Astrocyte (in vitro differentiated cells and primary cell): ENCODE measurements at regions not wholly inside any gene's neighbourhood (a gene's known extent, or its start where the extent isn't known, plus 50 kb on each side); places are given as distances from the start of the nearest gene placed in this dataset.

Source experiments
- DNase-seq: peaks from one replicate; pipeline ENCODE4 v3.0.0-alpha.2; 2010; ENCODE audit warnings: low read depth
- FAIRE-seq: peaks from 2 replicates; lab custom pipeline; 2011; peaks lifted over from hg19 to GRCh38; lab: Jason Lieb, UNC
- H2AFZ ChIP-seq: 2 replicates; pipeline ENCODE4 v1.6.0; 2012; ENCODE audit warnings: low read depth, low read length, inconsistent platforms
- H3K27ac ChIP-seq: 2 replicates; pipeline ENCODE4 v1.5.1; 2011; ENCODE audit warnings: low read depth, low read length, inconsistent platforms
- H3K27me3 ChIP-seq: 2 replicates; pipeline ENCODE4 v1.6.0; 2011; ENCODE audit warnings: low read length, inconsistent platforms; ENCODE audit not compliant: insufficient read depth
- H3K36me3 ChIP-seq: 2 replicates; pipeline ENCODE4 v1.5.1; 2011; ENCODE audit warnings: low read length, inconsistent platforms; ENCODE audit not compliant: insufficient read depth
- H3K4me1 ChIP-seq: 2 replicates; pipeline ENCODE4 v1.5.1; 2011; ENCODE audit warnings: low read length, inconsistent platforms; ENCODE audit not compliant: insufficient read depth
- H3K4me2 ChIP-seq: 2 replicates; pipeline ENCODE4 v1.6.0; 2012; ENCODE audit warnings: low read length, inconsistent platforms
- H3K4me3 ChIP-seq: 2 replicates; pipeline ENCODE4 v1.5.1; 2011; ENCODE audit warnings: low read depth, mild to moderate bottlenecking, low read length, inconsistent platforms; ENCODE audit not compliant: insufficient read depth
- H3K79me2 ChIP-seq: 2 replicates; pipeline ENCODE4 v1.6.0; 2012; ENCODE audit warnings: mild to moderate bottlenecking, low read length, inconsistent platforms; ENCODE audit not compliant: insufficient read depth
- H3K9ac ChIP-seq: 2 replicates; pipeline ENCODE4 v1.6.0; 2012; ENCODE audit warnings: mild to moderate bottlenecking, low read length, inconsistent platforms
- H3K9me3 ChIP-seq: 2 replicates; pipeline ENCODE4 v1.5.1; 2012; ENCODE audit warnings: low read depth, mild to moderate bottlenecking, low read length, inconsistent platforms; ENCODE audit not compliant: insufficient read depth
- H4K20me1 ChIP-seq: 2 replicates; pipeline ENCODE4 v1.6.0; 2012; ENCODE audit warnings: low read length, inconsistent platforms; ENCODE audit not compliant: insufficient read depth
- H3K27ac Mint-ChIP-seq: one replicate; pipeline ENCODE4 v1.8.0; 2021; ENCODE audit warnings: mild to moderate bottlenecking, mixed read lengths; ENCODE audit not compliant: unreplicated experiment
- H3K27me3 Mint-ChIP-seq: one replicate; pipeline ENCODE4 v1.8.0; 2021; ENCODE audit warnings: low read depth, mixed read lengths; ENCODE audit not compliant: unreplicated experiment
- H3K36me3 Mint-ChIP-seq: one replicate; pipeline ENCODE4 v1.8.0; 2021; ENCODE audit warnings: low read depth, mixed read lengths; ENCODE audit not compliant: unreplicated experiment
- H3K4me1 Mint-ChIP-seq: one replicate; pipeline ENCODE4 v1.8.0; 2021; ENCODE audit warnings: low read depth, mixed read lengths; ENCODE audit not compliant: unreplicated experiment
- H3K4me3 Mint-ChIP-seq: one replicate; pipeline ENCODE4 v1.8.0; 2021; ENCODE audit warnings: mild to moderate bottlenecking, moderate library complexity, mixed read lengths; ENCODE audit not compliant: unreplicated experiment
- H3K9me3 Mint-ChIP-seq: one replicate; pipeline ENCODE4 v1.8.0; 2021; ENCODE audit warnings: mild to moderate bottlenecking, mixed read lengths; ENCODE audit not compliant: unreplicated experiment
- CTCF ChIP-seq: IDR thresholded peaks from 2 replicates; pipeline ENCODE4 v1.5.1; 2011; ENCODE audit warnings: low read depth, mild to moderate bottlenecking, inconsistent platforms, low read length, moderate library complexity; ENCODE audit not compliant: insufficient read depth
- EZH2 ChIP-seq: IDR thresholded peaks from 2 replicates; pipeline ENCODE4 v1.6.1; 2012; ENCODE audit warnings: mild to moderate bottlenecking, low read length, inconsistent platforms; ENCODE audit not compliant: insufficient read depth

DNA sequence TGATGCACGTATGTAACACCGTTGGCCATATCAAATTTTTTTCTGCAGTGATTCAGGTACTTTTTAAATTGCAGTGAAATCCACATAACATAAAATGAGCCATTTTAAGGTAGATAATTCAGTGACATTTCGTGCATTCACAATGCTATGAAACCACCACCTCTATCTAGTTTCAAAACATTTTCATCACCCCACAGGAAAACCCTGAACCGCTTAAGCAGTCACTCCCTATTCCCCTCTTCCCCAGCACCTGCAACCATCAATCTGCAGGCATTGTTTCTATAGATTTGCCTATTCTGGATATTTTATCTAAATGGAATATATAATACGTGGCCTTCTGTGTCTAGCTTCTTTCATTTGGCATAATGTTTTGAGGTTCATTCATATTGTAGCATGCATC is 79.2 kb downstream of the BOD1 start:
- H3K4me1 ChIP-seq = peaks cover 7% of the 10 kb centered on the region
- no peak overlapping the region for H3K4me3 Mint-ChIP-seq

GRCh38 chr5:173535976-173536639 is 80.3 kb downstream of the BOD1 start:
- TF ChIP-seq EZH2 (no peak), CTCF (no peak)
- H3K36me3 ChIP-seq = no peaks in the 10 kb centered on the region
- H3K9me3 ChIP-seq = no peaks in the 10 kb centered on the region
- no peaks in the 10 kb centered on the region for H3K27me3 ChIP-seq
- no peak overlapping the region for H3K4me3 ChIP-seq
- H3K27ac ChIP-seq = no peak overlapping the region
- no peaks in the 10 kb centered on the region for H3K79me2 ChIP-seq
- no peak overlapping the region for H3K9ac ChIP-seq
- DNase-seq = no peak
- Mint-ChIP-seq H3K4me3 (no peak overlapping the region), H3K27me3 (peaks cover 22% of the 10 kb centered on the region), H3K36me3 (peaks cover 2% of the 10 kb centered on the region), H3K27ac (peak overlapping the region; percentile 42), H3K9me3 (peaks cover 5% of the 10 kb centered on the region), H3K4me1 (peaks cover 11% of the 10 kb centered on the region)
- H2AFZ ChIP-seq = no peak overlapping the region
- H4K20me1 ChIP-seq = no peaks in the 10 kb centered on the region
- no peak overlapping the region for H3K4me2 ChIP-seq
- H3K4me1 ChIP-seq = peaks cover 7% of the 10 kb centered on the region
- FAIRE-seq = no peak

More for the DNA sequence above, 79.2 kb downstream of the BOD1 start:
- H3K9ac ChIP-seq = no peak overlapping the region
- no peaks in the 10 kb centered on the region for H3K9me3 ChIP-seq
- Mint-ChIP-seq H3K27ac (no peak overlapping the region), H3K27me3 (peaks cover 24% of the 10 kb centered on the region), H3K36me3 (peaks cover 2% of the 10 kb centered on the region), H3K9me3 (peaks cover 5% of the 10 kb centered on the region), H3K4me1 (peaks cover 11% of the 10 kb centered on the region)
- H2AFZ ChIP-seq = no peak overlapping the region
- H3K27me3 ChIP-seq = no peaks in the 10 kb centered on the region
- TF ChIP-seq CTCF (no peak), EZH2 (no peak)
- H3K79me2 ChIP-seq = no peaks in the 10 kb centered on the region
- FAIRE-seq (no peak), DNase-seq (no peak)
- no peaks in the 10 kb centered on the region for H3K36me3 ChIP-seq
- H3K4me2 ChIP-seq = no peak overlapping the region
- no peaks in the 10 kb centered on the region for H4K20me1 ChIP-seq
- no peak overlapping the region for H3K4me3 ChIP-seq
- no peak overlapping the region for H3K27ac ChIP-seq

- no peaks in the 10 kb centered on the region for H3K79me2 ChIP-seq
- no peak for TF ChIP-seq CTCF
- TF ChIP-seq EZH2 = no peak
- H3K4me2 ChIP-seq = no peak overlapping the region
- H3K27me3 ChIP-seq = no peaks in the 10 kb centered on the region
- no peak overlapping the region for H3K4me3 ChIP-seq
- peaks cover 2% of the 10 kb centered on the region for H3K36me3 Mint-ChIP-seq
- FAIRE-seq (no peak), DNase-seq (no peak)
- H4K20me1 ChIP-seq = no peaks in the 10 kb centered on the region
- H3K27ac ChIP-seq = no peak overlapping the region
- no peak overlapping the region for H2AFZ ChIP-seq
- no peaks in the 10 kb centered on the region for H3K9me3 ChIP-seq
- no peak overlapping the region for H3K9ac ChIP-seq
- peaks cover 7% of the 10 kb centered on the region for H3K4me1 ChIP-seq
- H3K4me1 Mint-ChIP-seq = peaks cover 11% of the 10 kb centered on the region
- H3K9me3 Mint-ChIP-seq = peaks cover 5% of the 10 kb centered on the region
- H3K27me3 Mint-ChIP-seq = peaks cover 15% of the 10 kb centered on the region
- H3K36me3 ChIP-seq = no peaks in the 10 kb centered on the region
- no peak overlapping the region for H3K4me3 Mint-ChIP-seq
- no peak overlapping the region for H3K27ac Mint-ChIP-seq
These were observed 81.1 kb downstream of the BOD1 start for GRCh38 chr5:173535166-173535975.
